ENCODE measurements at regions not wholly inside any gene's neighbourhood (a gene's known extent, or its start where the extent isn't known, plus 50 kb on each side); places are given as distances from the start of the nearest gene placed in this dataset.

GRCh38 chrX:30950391-30950790 is 61.3 kb upstream of the TAB3 start:
- no peak for DNase-seq (ENCODE audit: low read depth)

GRCh38 chrX:30949554-30949953 is 60.5 kb upstream of the TAB3 start:
- DNase-seq (ENCODE audit: low read depth) = no peak

- DNase-seq (ENCODE audit: low read depth) = no peak
Measured at GRCh38 chrX:30948626-30949025, 59.6 kb upstream of the TAB3 start.

GRCh38 chrX:30948051-30948450 is 59.0 kb upstream of the TAB3 start:
- no peak for DNase-seq (ENCODE audit: low read depth)

- DNase-seq (ENCODE audit: low read depth) = no peak
Measured at GRCh38 chrX:30943984-30944383, 54.9 kb upstream of the TAB3 start.

GRCh38 chrX:30941898-30942297 is 52.8 kb upstream of the TAB3 start:
- DNase-seq (ENCODE audit: low read depth) = no peak

- no peak for DNase-seq (ENCODE audit: low read depth)
Measured at GRCh38 chrX:30939928-30940327, 50.9 kb upstream of the TAB3 start.

Data from HS-5 (cell line).